IPS-20b (cell line): ENCODE measurements at regions not wholly inside any gene's neighbourhood (a gene's known extent, or its start where the extent isn't known, plus 50 kb on each side); places are given as distances from the start of the nearest gene placed in this dataset.
"Not testable (repeated sequence)": the region's sequence is repeated elsewhere in the genome, so short reads cannot be mapped to it uniquely, and the experiment has no call there.

Experiments
- H3K27ac ChIP-seq: one replicate; pipeline ENCODE4 v1.5.1; 2013; ENCODE audit warnings: low read length
- H3K27me3 ChIP-seq: 2 replicates; pipeline ENCODE4 v1.6.1; 2013; ENCODE audit warnings: mild to moderate bottlenecking, low read length, inconsistent platforms; ENCODE audit not compliant: insufficient read depth
- H3K36me3 ChIP-seq: 2 replicates; pipeline ENCODE4 v1.6.1; 2013; ENCODE audit warnings: low read depth, mild to moderate bottlenecking, inconsistent platforms, low read length, moderate library complexity; ENCODE audit not compliant: insufficient read depth
- H3K4me1 ChIP-seq: 2 replicates; pipeline ENCODE4 v1.6.1; 2013; ENCODE audit warnings: mild to moderate bottlenecking, control low read depth, inconsistent platforms, low read length, moderate library complexity; ENCODE audit not compliant: insufficient read depth
- H3K4me3 ChIP-seq: 2 replicates; pipeline ENCODE4 v1.5.1; 2013; ENCODE audit warnings: mild to moderate bottlenecking, low read length, inconsistent platforms
- H3K9ac ChIP-seq: 2 replicates; pipeline ENCODE4 v1.6.1; 2013; ENCODE audit warnings: low read depth, mild to moderate bottlenecking, inconsistent platforms, low read length, moderate library complexity
- H3K9me3 ChIP-seq: 2 replicates; pipeline ENCODE4 v1.6.1; 2013; ENCODE audit warnings: mild to moderate bottlenecking, low read depth, low read length, inconsistent platforms; ENCODE audit not compliant: insufficient read depth

GRCh38 chr1:148366136-148366753 is 116.9 kb downstream of the PPIAL4G start:
- not testable (repeated sequence) for H3K9me3 ChIP-seq, H3K4me3 ChIP-seq, H3K27ac ChIP-seq, H3K36me3 ChIP-seq, H3K4me1 ChIP-seq, H3K9ac ChIP-seq
- H3K27me3 ChIP-seq, result peaks cover 19% of the 10 kb centered on the region; the same call in 1 of the 2 replicates

GRCh38 chr1:148365151-148365550 is 118.0 kb downstream of the PPIAL4G start:
- H3K36me3 ChIP-seq, H3K27ac ChIP-seq, H3K9ac ChIP-seq, H3K4me1 ChIP-seq, H3K4me3 ChIP-seq, H3K9me3 ChIP-seq: not testable (repeated sequence)
- peaks cover 30% of the 10 kb centered on the region; the same call in 1 of the 2 replicates for H3K27me3 ChIP-seq

GRCh38 chr1:148363979-148364378 is 119.1 kb downstream of the PPIAL4G start:
- not testable (repeated sequence) for H3K9me3 ChIP-seq, H3K36me3 ChIP-seq, H3K4me1 ChIP-seq, H3K4me3 ChIP-seq, H3K9ac ChIP-seq, H3K27ac ChIP-seq
- peaks cover 30% of the 10 kb centered on the region; the same call in 1 of the 2 replicates for H3K27me3 ChIP-seq

- no peak overlapping the region for H3K9ac ChIP-seq
- H3K36me3 ChIP-seq, result no peaks in the 10 kb centered on the region
- no peak overlapping the region for H3K4me3 ChIP-seq
- no peaks in the 10 kb centered on the region for H3K4me1 ChIP-seq
- peaks cover 30% of the 10 kb centered on the region; the same call in 1 of the 2 replicates for H3K27me3 ChIP-seq
- no peak overlapping the region for H3K27ac ChIP-seq
- no peaks in the 10 kb centered on the region for H3K9me3 ChIP-seq
Measured at GRCh38 chr1:148363439-148363810, 119.7 kb downstream of the PPIAL4G start.

GRCh38 chr1:148362626-148363438 is 120.3 kb downstream of the PPIAL4G start:
- Histone ChIP-seq H3K36me3 (no peaks in the 10 kb centered on the region), H3K27ac (no peak overlapping the region), H3K4me3 (peak overlapping the region; percentile 67; the same call in 1 of the 2 replicates), H3K9me3 (no peaks in the 10 kb centered on the region), H3K9ac (no peak overlapping the region; the same call in 1 of the 2 replicates), H3K4me1 (no peaks in the 10 kb centered on the region), H3K27me3 (peaks cover 30% of the 10 kb centered on the region; the same call in 1 of the 2 replicates)

GRCh38 chr1:148362216-148362611 is 120.9 kb downstream of the PPIAL4G start:
- Histone ChIP-seq H3K27ac (no peak overlapping the region), H3K4me3 (peak overlapping the region; percentile 67), H3K36me3 (no peaks in the 10 kb centered on the region), H3K27me3 (peaks cover 36% of the 10 kb centered on the region; the same call in 1 of the 2 replicates), H3K9ac (peak overlapping the region; percentile 9; the same call in 1 of the 2 replicates), H3K4me1 (no peaks in the 10 kb centered on the region), H3K9me3 (no peaks in the 10 kb centered on the region)

GRCh38 chr1:148361427-148362215 is 121.5 kb downstream of the PPIAL4G start:
- H3K27ac ChIP-seq, H3K9me3 ChIP-seq, H3K4me1 ChIP-seq, H3K36me3 ChIP-seq: not testable (repeated sequence)
- Histone ChIP-seq H3K9ac (peak overlapping the region; percentile 9; the same call in 1 of the 2 replicates), H3K27me3 (peaks cover 40% of the 10 kb centered on the region), H3K4me3 (peak overlapping the region; percentile 67)

- Histone ChIP-seq H3K4me3 (no peak overlapping the region), H3K36me3 (no peaks in the 10 kb centered on the region), H3K9ac (no peak overlapping the region), H3K27ac (no peak overlapping the region), H3K4me1 (no peaks in the 10 kb centered on the region), H3K27me3 (peaks cover 75% of the 10 kb centered on the region), H3K9me3 (no peaks in the 10 kb centered on the region)
Measured at GRCh38 chr1:148357037-148357436, 126.1 kb downstream of the PPIAL4G start.

- no peaks in the 10 kb centered on the region for H3K9me3 ChIP-seq
- H3K4me3 ChIP-seq, result no peak overlapping the region
- peaks cover 75% of the 10 kb centered on the region for H3K27me3 ChIP-seq
- no peak overlapping the region for H3K9ac ChIP-seq
- no peaks in the 10 kb centered on the region for H3K4me1 ChIP-seq
- H3K27ac ChIP-seq, result no peak overlapping the region
- H3K36me3 ChIP-seq, result no peaks in the 10 kb centered on the region
Measured at GRCh38 chr1:148355976-148356375, 127.1 kb downstream of the PPIAL4G start.

- Histone ChIP-seq H3K4me3 (peak overlapping the region; percentile 68), H3K4me1 (no peaks in the 10 kb centered on the region), H3K9me3 (no peaks in the 10 kb centered on the region), H3K27ac (no peak overlapping the region), H3K27me3 (peaks cover 74% of the 10 kb centered on the region), H3K9ac (no peak overlapping the region), H3K36me3 (no peaks in the 10 kb centered on the region)
Measured at GRCh38 chr1:148354913-148355308, 128.2 kb downstream of the PPIAL4G start.

GRCh38 chr1:148354284-148354912 is 128.7 kb downstream of the PPIAL4G start:
- H3K36me3 ChIP-seq, result no peaks in the 10 kb centered on the region
- H3K4me1 ChIP-seq, result no peaks in the 10 kb centered on the region
- peaks cover 74% of the 10 kb centered on the region for H3K27me3 ChIP-seq
- H3K4me3 ChIP-seq, result peak overlapping the region; percentile 68
- no peak overlapping the region for H3K27ac ChIP-seq
- no peaks in the 10 kb centered on the region for H3K9me3 ChIP-seq
- H3K9ac ChIP-seq, result no peak overlapping the region; the same call in 1 of the 2 replicates
